ENCODE measurements at regions not wholly inside any gene's neighbourhood (a gene's known extent, or its start where the extent isn't known, plus 50 kb on each side); places are given as distances from the start of the nearest gene placed in this dataset.

DNA sequence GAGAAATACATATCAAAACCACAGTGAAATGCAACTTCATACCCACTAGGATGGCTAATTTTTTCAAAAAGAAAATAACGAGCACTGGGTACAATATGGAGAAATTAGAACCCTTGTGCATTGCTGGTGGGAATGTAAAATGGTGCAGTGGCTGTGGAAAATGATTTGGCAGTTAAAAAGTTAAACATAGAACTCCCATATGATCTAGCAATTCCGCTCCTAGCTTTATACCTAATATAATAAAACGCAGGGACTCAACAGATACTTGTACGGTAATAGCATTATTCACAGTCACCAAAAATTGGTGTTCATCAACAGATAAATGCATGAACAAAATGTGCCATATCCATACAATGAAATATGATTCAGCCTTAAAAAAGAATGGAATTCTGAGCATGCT lies 58.8 kb upstream of the PLPP4 start:
- TF ChIP-seq, protein P1, sequence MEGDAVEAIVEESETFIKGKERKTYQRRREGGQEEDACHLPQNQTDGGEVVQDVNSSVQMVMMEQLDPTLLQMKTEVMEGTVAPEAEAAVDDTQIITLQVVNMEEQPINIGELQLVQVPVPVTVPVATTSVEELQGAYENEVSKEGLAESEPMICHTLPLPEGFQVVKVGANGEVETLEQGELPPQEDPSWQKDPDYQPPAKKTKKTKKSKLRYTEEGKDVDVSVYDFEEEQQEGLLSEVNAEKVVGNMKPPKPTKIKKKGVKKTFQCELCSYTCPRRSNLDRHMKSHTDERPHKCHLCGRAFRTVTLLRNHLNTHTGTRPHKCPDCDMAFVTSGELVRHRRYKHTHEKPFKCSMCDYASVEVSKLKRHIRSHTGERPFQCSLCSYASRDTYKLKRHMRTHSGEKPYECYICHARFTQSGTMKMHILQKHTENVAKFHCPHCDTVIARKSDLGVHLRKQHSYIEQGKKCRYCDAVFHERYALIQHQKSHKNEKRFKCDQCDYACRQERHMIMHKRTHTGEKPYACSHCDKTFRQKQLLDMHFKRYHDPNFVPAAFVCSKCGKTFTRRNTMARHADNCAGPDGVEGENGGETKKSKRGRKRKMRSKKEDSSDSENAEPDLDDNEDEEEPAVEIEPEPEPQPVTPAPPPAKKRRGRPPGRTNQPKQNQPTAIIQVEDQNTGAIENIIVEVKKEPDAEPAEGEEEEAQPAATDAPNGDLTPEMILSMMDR (IDR thresholded peaks at IDR 0.05 in 8 of 11, conservative IDR thresholded peaks at IDR 0.05 in 3 of 11), result no peak
- no peak for TF ChIP-seq POLR2A (IDR thresholded peaks at IDR 0.05)
